HEK293 (cell line): ENCODE measurements at regions not wholly inside any gene's neighbourhood (a gene's known extent, or its start where the extent isn't known, plus 50 kb on each side); places are given as distances from the start of the nearest gene placed in this dataset.

ENCODE experiments used
- BCL11A ChIP-seq: fragments of 450-650 bp; formaldehyde crosslinking; IDR thresholded peaks from 2 replicates; pipeline ENCODE4 v1.5.1; 2016; ENCODE audit warnings: low read depth, missing biosample characterization, missing genetic modification characterization
- GFI1B ChIP-seq: fragments of 450-650 bp; formaldehyde crosslinking; IDR thresholded peaks from 2 replicates; pipeline ENCODE4 v1.5.1; 2016; ENCODE audit warnings: missing biosample characterization, missing genetic modification characterization
- HIC1 ChIP-seq: fragments of 450-650 bp; formaldehyde crosslinking; IDR thresholded peaks from 2 replicates; pipeline ENCODE4 v1.5.1; 2016; ENCODE audit warnings: missing biosample characterization, missing genetic modification characterization
- KLF16 ChIP-seq: fragments of 450-650 bp; formaldehyde crosslinking; IDR thresholded peaks from 2 replicates; pipeline ENCODE4 v1.5.1; 2017; ENCODE audit warnings: missing biosample characterization, missing genetic modification characterization
- KLF17 ChIP-seq: fragments of 450-650 bp; formaldehyde crosslinking; IDR thresholded peaks from 2 replicates; pipeline ENCODE4 v1.5.1; 2016; ENCODE audit warnings: missing biosample characterization, missing genetic modification characterization
- MEIS1 ChIP-seq: sonication (generic); formaldehyde crosslinking; IDR thresholded peaks from 2 replicates; pipeline ENCODE4 v1.8.1; 2022; ENCODE audit warnings: missing genetic modification reagents, mild to moderate bottlenecking, borderline replicate concordance
- YY2 ChIP-seq: fragments of 450-650 bp; formaldehyde crosslinking; IDR thresholded peaks from 2 replicates; pipeline ENCODE4 v1.5.1; 2016; ENCODE audit warnings: missing biosample characterization, missing genetic modification characterization
- ZEB2 ChIP-seq: fragments of 450-650 bp; formaldehyde crosslinking; IDR thresholded peaks from 2 replicates; pipeline ENCODE4 v1.5.1; 2016; ENCODE audit warnings: missing biosample characterization, missing genetic modification characterization
- ZNF148 ChIP-seq: fragments of 450-650 bp; formaldehyde crosslinking; IDR thresholded peaks from 2 replicates; pipeline ENCODE4 v1.5.0; 2017; ENCODE audit warnings: missing biosample characterization, missing genetic modification characterization, borderline replicate concordance
- ZNF169 ChIP-seq: fragments of 450-650 bp; formaldehyde crosslinking; IDR thresholded peaks from 2 replicates; pipeline ENCODE4 v1.5.1; 2016; ENCODE audit warnings: missing biosample characterization, missing genetic modification characterization
- ZNF184 ChIP-seq: fragments of 450-650 bp; IDR thresholded peaks from 2 replicates; pipeline ENCODE4 v1.5.1; 2018; ENCODE audit warnings: missing biosample characterization, mild to moderate bottlenecking, missing genetic modification characterization
- ZNF211 ChIP-seq: fragments of 450-650 bp; formaldehyde crosslinking; IDR thresholded peaks from 2 replicates; pipeline ENCODE4 v1.5.1; 2016; ENCODE audit warnings: low read depth, missing biosample characterization, missing genetic modification characterization
- ZNF239 ChIP-seq: fragments of 450-650 bp; formaldehyde crosslinking; IDR thresholded peaks from 2 replicates; pipeline ENCODE4 v1.5.1; 2016; ENCODE audit warnings: missing biosample characterization, missing genetic modification characterization
- ZNF394 ChIP-seq: fragments of 450-650 bp; formaldehyde crosslinking; IDR thresholded peaks from 2 replicates; pipeline ENCODE4 v1.5.1; 2016; ENCODE audit warnings: missing biosample characterization, missing genetic modification characterization, mild to moderate bottlenecking, moderate library complexity, borderline replicate concordance
- ZNF514 ChIP-seq: fragments of 450-650 bp; formaldehyde crosslinking; IDR thresholded peaks from 2 replicates; pipeline ENCODE4 v1.5.1; 2016; ENCODE audit warnings: missing biosample characterization, missing genetic modification characterization
- ZNF560 ChIP-seq: fragments of 450-650 bp; formaldehyde crosslinking; IDR thresholded peaks from 2 replicates; pipeline ENCODE4 v1.5.1; 2017; ENCODE audit warnings: missing biosample characterization, missing genetic modification characterization, borderline replicate concordance
- ZNF561 ChIP-seq: fragments of 450-650 bp; IDR thresholded peaks from 2 replicates; pipeline ENCODE4 v1.5.1; 2018; ENCODE audit warnings: missing biosample characterization, missing genetic modification characterization, borderline replicate concordance
- ZNF571 ChIP-seq: fragments of 450-650 bp; formaldehyde crosslinking; IDR thresholded peaks from 2 replicates; pipeline ENCODE4 v1.5.0; 2017; ENCODE audit warnings: missing biosample characterization, missing genetic modification characterization
- ZNF621 ChIP-seq: fragments of 450-650 bp; formaldehyde crosslinking; IDR thresholded peaks from 2 replicates; pipeline ENCODE4 v1.5.1; 2017; ENCODE audit warnings: missing biosample characterization, missing genetic modification characterization
- ZNF623 ChIP-seq: fragments of 450-650 bp; formaldehyde crosslinking; IDR thresholded peaks from 2 replicates; pipeline ENCODE4 v1.5.1; 2016; ENCODE audit warnings: missing biosample characterization, missing genetic modification characterization
- ZNF701 ChIP-seq: fragments of 450-650 bp; formaldehyde crosslinking; IDR thresholded peaks from 2 replicates; pipeline ENCODE4 v1.5.1; 2016; ENCODE audit warnings: missing biosample characterization, missing genetic modification characterization
- ZNF776 ChIP-seq: fragments of 450-650 bp; formaldehyde crosslinking; IDR thresholded peaks from 2 replicates; pipeline ENCODE4 v1.5.0; 2017; ENCODE audit warnings: missing biosample characterization, missing genetic modification characterization, borderline replicate concordance
- TF ChIP-seq, protein P1 (sequence below): fragments of 450-650 bp; formaldehyde crosslinking; IDR thresholded peaks from 2 replicates; pipeline ENCODE4 v1.5.1; 2016; ENCODE audit warnings: missing biosample characterization, missing genetic modification characterization
- TF ChIP-seq, protein P2 (sequence below): fragments of 450-650 bp; formaldehyde crosslinking; IDR thresholded peaks from 2 replicates; pipeline ENCODE4 v1.5.1; 2017; ENCODE audit warnings: missing biosample characterization, missing genetic modification characterization
- TF ChIP-seq, protein P3 (sequence below): fragments of 450-650 bp; formaldehyde crosslinking; IDR thresholded peaks from 2 replicates; pipeline ENCODE4 v1.5.1; 2016; ENCODE audit warnings: missing biosample characterization, missing genetic modification characterization
- TF ChIP-seq, protein P4 (sequence below): fragments of 450-650 bp; formaldehyde crosslinking; IDR thresholded peaks from 2 replicates; pipeline ENCODE4 v1.5.1; 2016; ENCODE audit warnings: missing biosample characterization, missing genetic modification characterization

DNA sequence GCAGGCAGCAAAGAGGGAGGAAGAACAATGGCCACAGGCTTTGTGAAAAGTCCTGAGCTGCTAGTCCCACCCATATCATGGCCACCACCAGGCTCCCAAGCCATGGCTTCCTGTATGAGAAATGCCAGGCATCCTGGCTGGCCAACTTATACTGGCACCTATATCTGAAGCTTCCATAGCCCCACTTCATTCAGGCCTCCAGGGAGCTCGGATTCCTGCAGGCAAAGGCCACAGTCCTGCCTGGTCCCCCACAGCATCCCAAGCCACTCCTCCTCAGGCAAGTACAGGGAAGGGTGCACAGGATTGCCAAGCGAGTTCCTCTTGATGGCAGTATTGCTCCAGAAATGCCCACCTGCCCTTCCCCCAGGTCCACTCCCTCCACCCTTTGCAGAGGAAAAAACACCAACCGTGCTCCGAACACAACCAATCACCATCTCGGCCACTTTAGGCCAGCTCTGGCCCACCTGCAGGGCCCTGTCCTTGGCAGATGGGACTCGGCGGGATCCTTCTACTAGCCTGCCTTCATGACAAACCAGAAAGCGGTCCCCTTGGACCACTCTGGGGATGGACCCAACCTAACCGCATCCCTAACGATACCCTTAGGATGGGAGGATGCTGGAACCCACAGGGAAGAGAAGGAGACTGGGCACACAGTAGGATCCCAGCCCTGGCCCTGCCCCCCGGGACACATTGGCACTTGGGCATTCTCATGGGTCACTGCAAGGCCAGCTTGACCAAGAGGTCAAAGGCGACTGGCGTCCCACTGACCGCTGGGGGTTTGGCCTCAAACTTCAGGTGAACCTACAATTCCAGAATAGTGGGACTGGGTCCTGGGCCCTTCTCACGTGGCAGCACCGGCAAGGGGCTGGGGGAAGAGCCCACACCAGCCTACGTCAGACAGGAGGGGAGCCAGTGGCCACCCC lies 220.4 kb upstream of the AGTR2 start (continued):
- TF ChIP-seq ZNF561 (peak; percentile 22; the same call in 1 of the 2 replicates), ZNF239 (no peak), KLF17 (tag by site-specific recombination) (peak; percentile 82), ZNF776 (tag by site-specific recombination) (no peak), ZNF560 (tag by site-specific recombination) (no peak), ZNF394 (tag by site-specific recombination) (no peak), ZNF623 (tag by site-specific recombination) (no peak), ZNF184 (tag by site-specific recombination) (no peak), ZEB2 (tag by site-specific recombination) (peak; percentile 78), ZNF621 (tag by site-specific recombination) (no peak), ZNF211 (tag by site-specific recombination) (no peak), ZNF514 (no peak), BCL11A (no peak), HIC1 (tag by site-specific recombination) (no peak), ZNF169 (no peak), ZNF148 (no peak; the same call in 1 of the 2 replicates), YY2 (peak; percentile 94), MEIS1 (CRISPR knock-in tag) (no peak), KLF16 (tag by site-specific recombination) (peak; percentile 51; the same call in 1 of the 2 replicates), GFI1B (tag by site-specific recombination) (no peak), ZNF571 (no peak), ZNF701 (tag by site-specific recombination) (no peak)
- TF ChIP-seq, protein P1, sequence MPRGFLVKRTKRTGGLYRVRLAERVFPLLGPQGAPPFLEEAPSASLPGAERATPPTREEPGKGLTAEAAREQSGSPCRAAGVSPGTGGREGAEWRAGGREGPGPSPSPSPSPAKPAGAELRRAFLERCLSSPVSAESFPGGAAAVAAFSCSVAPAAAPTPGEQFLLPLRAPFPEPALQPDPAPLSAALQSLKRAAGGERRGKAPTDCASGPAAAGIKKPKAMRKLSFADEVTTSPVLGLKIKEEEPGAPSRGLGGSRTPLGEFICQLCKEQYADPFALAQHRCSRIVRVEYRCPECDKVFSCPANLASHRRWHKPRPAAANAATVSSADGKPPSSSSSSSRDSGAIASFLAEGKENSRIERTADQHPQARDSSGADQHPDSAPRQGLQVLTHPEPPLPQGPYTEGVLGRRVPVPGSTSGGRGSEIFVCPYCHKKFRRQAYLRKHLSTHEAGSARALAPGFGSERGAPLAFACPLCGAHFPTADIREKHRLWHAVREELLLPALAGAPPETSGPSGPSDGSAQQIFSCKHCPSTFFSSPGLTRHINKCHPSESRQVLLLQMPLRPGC (tag by site-specific recombination), result no peak
- TF ChIP-seq, protein P2, sequence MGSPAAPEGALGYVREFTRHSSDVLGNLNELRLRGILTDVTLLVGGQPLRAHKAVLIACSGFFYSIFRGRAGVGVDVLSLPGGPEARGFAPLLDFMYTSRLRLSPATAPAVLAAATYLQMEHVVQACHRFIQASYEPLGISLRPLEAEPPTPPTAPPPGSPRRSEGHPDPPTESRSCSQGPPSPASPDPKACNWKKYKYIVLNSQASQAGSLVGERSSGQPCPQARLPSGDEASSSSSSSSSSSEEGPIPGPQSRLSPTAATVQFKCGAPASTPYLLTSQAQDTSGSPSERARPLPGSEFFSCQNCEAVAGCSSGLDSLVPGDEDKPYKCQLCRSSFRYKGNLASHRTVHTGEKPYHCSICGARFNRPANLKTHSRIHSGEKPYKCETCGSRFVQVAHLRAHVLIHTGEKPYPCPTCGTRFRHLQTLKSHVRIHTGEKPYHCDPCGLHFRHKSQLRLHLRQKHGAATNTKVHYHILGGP (tag by site-specific recombination), result no peak
- TF ChIP-seq, protein P3, sequence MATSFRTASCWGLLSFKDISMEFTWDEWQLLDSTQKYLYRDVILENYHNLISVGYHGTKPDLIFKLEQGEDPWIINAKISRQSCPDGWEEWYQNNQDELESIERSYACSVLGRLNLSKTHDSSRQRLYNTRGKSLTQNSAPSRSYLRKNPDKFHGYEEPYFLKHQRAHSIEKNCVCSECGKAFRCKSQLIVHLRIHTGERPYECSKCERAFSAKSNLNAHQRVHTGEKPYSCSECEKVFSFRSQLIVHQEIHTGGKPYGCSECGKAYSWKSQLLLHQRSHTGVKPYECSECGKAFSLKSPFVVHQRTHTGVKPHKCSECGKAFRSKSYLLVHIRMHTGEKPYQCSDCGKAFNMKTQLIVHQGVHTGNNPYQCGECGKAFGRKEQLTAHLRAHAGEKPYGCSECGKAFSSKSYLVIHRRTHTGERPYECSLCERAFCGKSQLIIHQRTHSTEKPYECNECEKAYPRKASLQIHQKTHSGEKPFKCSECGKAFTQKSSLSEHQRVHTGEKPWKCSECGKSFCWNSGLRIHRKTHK (tag by site-specific recombination), result no peak
- TF ChIP-seq, protein P4, sequence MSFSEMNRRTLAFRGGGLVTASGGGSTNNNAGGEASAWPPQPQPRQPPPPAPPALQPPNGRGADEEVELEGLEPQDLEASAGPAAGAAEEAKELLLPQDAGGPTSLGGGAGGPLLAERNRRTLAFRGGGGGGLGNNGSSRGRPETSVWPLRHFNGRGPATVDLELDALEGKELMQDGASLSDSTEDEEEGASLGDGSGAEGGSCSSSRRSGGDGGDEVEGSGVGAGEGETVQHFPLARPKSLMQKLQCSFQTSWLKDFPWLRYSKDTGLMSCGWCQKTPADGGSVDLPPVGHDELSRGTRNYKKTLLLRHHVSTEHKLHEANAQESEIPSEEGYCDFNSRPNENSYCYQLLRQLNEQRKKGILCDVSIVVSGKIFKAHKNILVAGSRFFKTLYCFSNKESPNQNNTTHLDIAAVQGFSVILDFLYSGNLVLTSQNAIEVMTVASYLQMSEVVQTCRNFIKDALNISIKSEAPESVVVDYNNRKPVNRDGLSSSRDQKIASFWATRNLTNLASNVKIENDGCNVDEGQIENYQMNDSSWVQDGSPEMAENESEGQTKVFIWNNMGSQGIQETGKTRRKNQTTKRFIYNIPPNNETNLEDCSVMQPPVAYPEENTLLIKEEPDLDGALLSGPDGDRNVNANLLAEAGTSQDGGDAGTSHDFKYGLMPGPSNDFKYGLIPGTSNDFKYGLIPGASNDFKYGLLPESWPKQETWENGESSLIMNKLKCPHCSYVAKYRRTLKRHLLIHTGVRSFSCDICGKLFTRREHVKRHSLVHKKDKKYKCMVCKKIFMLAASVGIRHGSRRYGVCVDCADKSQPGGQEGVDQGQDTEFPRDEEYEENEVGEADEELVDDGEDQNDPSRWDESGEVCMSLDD (tag by site-specific recombination), result no peak
